DOHH2 (cell line): ENCODE measurements at regions not wholly inside any gene's neighbourhood (a gene's known extent, or its start where the extent isn't known, plus 50 kb on each side); places are given as distances from the start of the nearest gene placed in this dataset.

Experiments
- CTCF ChIP-seq: fragments of 200-600 bp; sonication (generic); IDR thresholded peaks from one replicate; pipeline ENCODE4 v1.5.1; 2014; ENCODE audit warnings: antibody characterized with exemption, mild to moderate bottlenecking, low read depth, low read length; ENCODE audit not compliant: poor library complexity, severe bottlenecking
- EZH2phosphoT487 ChIP-seq: fragments of 200-600 bp; sonication (generic); IDR thresholded peaks from 2 replicates; pipeline ENCODE4 v1.6.1; 2017; ENCODE audit warnings: borderline replicate concordance, mild to moderate bottlenecking, antibody characterized with exemption, low read length, moderate library complexity, mixed read lengths

- no peak for TF ChIP-seq CTCF
- TF ChIP-seq EZH2phosphoT487: no peak
These were observed 796.4 kb downstream of the AACS start for GRCh38 chr12:125861299-125862281.
